Calu3 (cell line): ENCODE measurements at regions not wholly inside any gene's neighbourhood (a gene's known extent, or its start where the extent isn't known, plus 50 kb on each side); places are given as distances from the start of the nearest gene placed in this dataset.

ENCODE experiments used
- BruUV-seq: library from RNA; stranded (reverse); fragments of 400-500 nt; replicated peaks from 2 replicates; lab custom pipeline; 2021; lab: Mats Ljungman, UMichigan
- CTCF ChIA-PET: fragments of 300-600 bp; sonication (Branson Sonifier 250); formaldehyde crosslinking; loops from one replicate; lab custom pipeline; 2022; ENCODE audit warnings: antibody characterized with exemption; lab: Charles Lee
- DNase-seq: peaks from one replicate; pipeline ENCODE4 v3.0.0; 2022
- H3K27ac Mint-ChIP-seq: one replicate; pipeline ENCODE4 v1.8.0; 2022; ENCODE audit warnings: mixed read lengths; ENCODE audit not compliant: unreplicated experiment
- H3K27me3 Mint-ChIP-seq: one replicate; pipeline ENCODE4 v1.8.0; 2022; ENCODE audit warnings: mixed read lengths; ENCODE audit not compliant: unreplicated experiment
- H3K36me3 Mint-ChIP-seq: one replicate; pipeline ENCODE4 v1.8.0; 2022; ENCODE audit warnings: mild to moderate bottlenecking, moderate library complexity, mixed read lengths; ENCODE audit not compliant: insufficient read depth, unreplicated experiment
- H3K4me1 Mint-ChIP-seq: one replicate; pipeline ENCODE4 v1.8.0; 2022; ENCODE audit warnings: mild to moderate bottlenecking, low read depth, mixed read lengths; ENCODE audit not compliant: unreplicated experiment
- H3K4me3 Mint-ChIP-seq: one replicate; pipeline ENCODE4 v1.8.0; 2022; ENCODE audit warnings: mild to moderate bottlenecking, low read depth, moderate library complexity, mixed read lengths; ENCODE audit not compliant: unreplicated experiment
- H3K9me3 Mint-ChIP-seq: one replicate; pipeline ENCODE4 v1.8.0; 2022; ENCODE audit warnings: low read depth, mixed read lengths; ENCODE audit not compliant: unreplicated experiment
- CTCF ChIP-seq: fragments of 200-600 bp; IDR thresholded peaks from one replicate; pipeline ENCODE4 v1.8.0; 2022; ENCODE audit warnings: antibody characterized with exemption; ENCODE audit not compliant: unreplicated experiment
- intact Hi-C: fragments of 100-400 bp; cut with micrococcal nuclease; formaldehyde crosslinking; loops from one replicate; pipeline ENCODE4 v1.10.0; 2022; ENCODE audit not compliant: unreplicated experiment

GRCh38 chr5:96088706-96089498 is 127.3 kb upstream of the ELL2 start:
- Mint-ChIP-seq H3K27me3 (no peaks in the 10 kb centered on the region), H3K9me3 (no peaks in the 10 kb centered on the region), H3K4me1 (peaks cover 37% of the 10 kb centered on the region), H3K27ac (no peak overlapping the region), H3K4me3 (no peak overlapping the region), H3K36me3 (no peaks in the 10 kb centered on the region)
- DNase-seq = no peak
- no TSS peak for BruUV-seq
- TF ChIP-seq CTCF = no peak
- intact Hi-C loops = no loop called here
- CTCF ChIA-PET = no interaction called here

- TF ChIP-seq CTCF = no peak
Measured at GRCh38 chr5:96087939-96088338, 126.3 kb upstream of the ELL2 start.

GRCh38 chr5:96084874-96085506 is 123.3 kb upstream of the ELL2 start:
- CTCF ChIA-PET = no interaction called here
- no peaks in the 10 kb centered on the region for H3K27me3 Mint-ChIP-seq
- no peak overlapping the region for H3K27ac Mint-ChIP-seq
- H3K4me1 Mint-ChIP-seq = peaks cover 27% of the 10 kb centered on the region
- no TSS peak for BruUV-seq
- TF ChIP-seq CTCF = no peak
- H3K9me3 Mint-ChIP-seq = no peaks in the 10 kb centered on the region
- H3K36me3 Mint-ChIP-seq = no peaks in the 10 kb centered on the region
- no peak for DNase-seq
- H3K4me3 Mint-ChIP-seq = no peak overlapping the region
- intact Hi-C loops = no loop called here

More at GRCh38 chr5:96087939-96088338, 126.3 kb upstream of the ELL2 start:
- Mint-ChIP-seq H3K4me3 (no peak overlapping the region), H3K4me1 (peaks cover 27% of the 10 kb centered on the region), H3K27me3 (no peaks in the 10 kb centered on the region), H3K9me3 (no peaks in the 10 kb centered on the region), H3K36me3 (no peaks in the 10 kb centered on the region), H3K27ac (no peak overlapping the region)
- intact Hi-C loops = no loop called here
- no peak for DNase-seq
- BruUV-seq = no TSS peak
- CTCF ChIA-PET = no interaction called here

GRCh38 chr5:96083361-96083881 is 121.8 kb upstream of the ELL2 start:
- Mint-ChIP-seq H3K4me3 (no peak overlapping the region), H3K27me3 (no peaks in the 10 kb centered on the region), H3K9me3 (no peaks in the 10 kb centered on the region), H3K36me3 (no peaks in the 10 kb centered on the region), H3K4me1 (peaks cover 37% of the 10 kb centered on the region), H3K27ac (no peak overlapping the region)
- intact Hi-C loops = no loop called here
- CTCF ChIA-PET = no interaction called here
- no TSS peak for BruUV-seq
- DNase-seq = no peak
- no peak for TF ChIP-seq CTCF
